HT-29 (cell line): ENCODE measurements at regions not wholly inside any gene's neighbourhood (a gene's known extent, or its start where the extent isn't known, plus 50 kb on each side); places are given as distances from the start of the nearest gene placed in this dataset.
"Not testable (repeated sequence)": the region's sequence is repeated elsewhere in the genome, so short reads cannot be mapped to it uniquely, and the experiment has no call there.

Experiments used
- DNase-seq: peaks from one replicate; pipeline ENCODE4 v3.0.0-alpha.2; 2015; ENCODE audit warnings: low spot score

DNA sequence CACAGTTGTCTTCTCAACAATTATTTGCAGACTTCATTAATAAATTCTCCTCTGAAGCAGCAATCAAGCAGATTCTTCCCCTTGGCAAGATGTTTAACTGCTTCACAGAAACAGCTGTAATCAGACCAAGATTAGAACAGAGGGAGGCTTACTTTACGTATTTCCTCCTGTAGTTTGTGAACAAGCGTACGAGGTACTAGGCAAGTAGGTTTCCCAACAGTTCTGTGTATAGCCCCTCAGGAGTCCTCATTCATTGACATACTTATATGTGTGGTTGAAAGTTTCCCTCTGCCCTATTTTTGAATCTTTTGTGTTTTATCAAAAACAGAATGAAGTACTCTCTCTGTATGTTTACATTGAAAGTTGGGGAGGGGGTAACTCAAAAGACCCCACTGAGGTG is 128.0 kb downstream of the SPATA31D1 start:
- no peak for DNase-seq

DNA sequence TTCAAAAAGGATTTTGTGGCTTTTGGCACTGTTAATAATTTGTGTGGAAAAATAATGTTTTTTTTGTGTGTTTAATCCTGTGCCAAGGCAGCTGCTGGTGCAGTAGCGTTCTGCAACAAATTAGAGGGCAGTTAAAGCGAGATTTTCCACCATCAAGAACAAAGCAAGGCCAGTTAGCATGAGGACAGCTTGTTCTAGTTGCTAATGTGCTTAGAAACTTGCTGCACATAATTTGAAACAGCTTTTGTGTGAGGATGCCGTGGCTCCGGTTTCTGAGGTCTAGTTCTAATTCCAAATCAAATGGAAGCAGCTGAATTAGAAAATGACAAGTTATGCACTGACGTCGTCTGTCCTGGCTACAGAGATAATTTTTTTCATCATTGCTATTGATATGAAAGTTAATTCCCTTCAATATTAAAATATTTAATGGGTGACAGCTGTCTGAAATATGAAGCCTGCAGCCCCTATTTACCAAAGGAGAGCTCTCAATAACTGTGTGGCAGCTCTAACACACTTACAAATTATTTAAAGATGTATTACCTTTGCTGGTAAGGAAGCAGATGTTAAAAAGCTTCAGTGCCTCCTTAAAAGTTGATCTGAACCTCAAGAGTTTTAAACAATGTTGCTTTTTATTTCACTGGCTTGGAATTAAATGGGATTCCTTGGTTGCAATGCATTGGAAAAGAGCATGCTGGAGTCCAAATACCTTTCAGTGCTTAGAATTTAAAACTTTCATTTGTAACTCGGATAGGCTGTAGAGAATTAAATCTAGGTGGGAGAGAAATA is 128.6 kb downstream of the SPATA31D1 start:
- no peak for DNase-seq

DNA sequence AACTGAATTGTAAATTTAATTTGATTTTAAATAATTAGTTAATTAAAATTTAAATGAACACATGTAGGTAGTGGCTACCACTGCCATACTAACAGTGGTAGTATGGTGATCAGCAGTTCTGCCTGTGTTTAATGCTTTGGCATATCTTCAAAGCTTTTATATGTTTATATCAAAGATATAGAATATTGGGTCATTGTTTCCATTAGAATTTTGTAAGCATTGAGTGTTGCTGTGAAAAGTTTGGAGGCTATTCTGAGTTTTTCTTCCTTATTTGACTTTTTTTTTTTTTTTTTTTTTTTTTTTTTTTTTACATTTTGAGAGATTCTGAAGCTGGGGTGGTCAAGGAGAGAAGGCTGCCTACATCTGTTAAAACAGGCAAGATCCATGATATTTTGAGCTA is 134.2 kb downstream of the SPATA31D1 start:
- no peak for DNase-seq

DNA sequence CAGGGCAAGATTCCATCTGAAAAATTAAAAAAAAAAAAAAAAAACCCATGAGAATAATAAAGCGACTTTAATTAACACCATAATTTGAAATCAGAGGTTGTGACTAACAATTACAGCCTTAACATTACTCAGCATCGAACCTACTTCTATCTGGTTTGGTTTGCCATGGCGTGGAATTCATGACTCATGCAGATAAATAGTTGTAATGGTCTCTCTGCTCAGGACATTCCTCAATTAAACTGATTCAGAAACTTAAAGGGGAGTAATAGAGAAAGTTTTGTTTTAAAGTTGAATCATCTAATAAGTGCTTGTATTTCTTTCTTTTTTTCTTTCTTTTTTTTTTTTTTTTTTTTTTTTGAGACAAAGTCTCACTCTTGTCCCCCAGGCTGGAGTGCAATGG is 135.5 kb downstream of the SPATA31D1 start:
- DNase-seq, result no peak

DNA sequence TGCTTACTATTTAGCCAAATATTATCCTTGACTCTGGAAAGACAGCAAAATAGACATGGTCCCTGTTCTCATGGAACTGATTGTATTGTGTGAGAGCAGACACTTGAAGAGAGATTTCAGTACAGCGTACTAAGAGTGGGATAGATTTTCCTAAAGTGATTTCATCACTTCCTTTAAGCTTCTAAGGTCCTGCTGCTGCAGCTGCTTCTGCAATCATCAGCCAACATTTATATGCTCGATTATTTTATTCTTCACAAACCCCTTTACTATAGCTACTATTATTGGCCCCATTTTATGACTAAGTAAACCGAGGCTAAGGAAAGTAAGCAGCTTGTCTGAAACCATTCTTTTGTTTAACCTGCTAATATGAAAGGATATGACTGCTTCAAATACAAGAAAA is 137.7 kb downstream of the SPATA31D1 start:
- DNase-seq, result no peak

DNA sequence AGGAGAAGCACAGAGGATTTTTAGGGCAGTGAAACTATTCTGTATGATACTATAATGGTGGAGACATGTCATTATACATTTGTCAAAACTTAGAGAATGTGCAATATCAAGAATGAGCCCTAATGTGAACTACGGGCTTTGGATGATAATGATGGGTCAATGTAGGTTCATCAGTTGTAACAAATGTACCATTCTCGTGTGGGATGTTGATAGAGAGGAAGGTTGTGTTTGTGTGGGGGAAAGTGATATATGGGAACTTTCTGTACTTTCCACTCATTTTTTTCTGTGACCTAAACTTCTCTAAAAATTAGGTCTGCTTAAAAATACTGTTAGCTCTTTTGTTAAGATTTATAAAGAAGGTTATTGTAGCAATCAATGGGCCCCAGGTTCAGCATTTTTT is 138.9 kb downstream of the SPATA31D1 start:
- no peak for DNase-seq

DNA sequence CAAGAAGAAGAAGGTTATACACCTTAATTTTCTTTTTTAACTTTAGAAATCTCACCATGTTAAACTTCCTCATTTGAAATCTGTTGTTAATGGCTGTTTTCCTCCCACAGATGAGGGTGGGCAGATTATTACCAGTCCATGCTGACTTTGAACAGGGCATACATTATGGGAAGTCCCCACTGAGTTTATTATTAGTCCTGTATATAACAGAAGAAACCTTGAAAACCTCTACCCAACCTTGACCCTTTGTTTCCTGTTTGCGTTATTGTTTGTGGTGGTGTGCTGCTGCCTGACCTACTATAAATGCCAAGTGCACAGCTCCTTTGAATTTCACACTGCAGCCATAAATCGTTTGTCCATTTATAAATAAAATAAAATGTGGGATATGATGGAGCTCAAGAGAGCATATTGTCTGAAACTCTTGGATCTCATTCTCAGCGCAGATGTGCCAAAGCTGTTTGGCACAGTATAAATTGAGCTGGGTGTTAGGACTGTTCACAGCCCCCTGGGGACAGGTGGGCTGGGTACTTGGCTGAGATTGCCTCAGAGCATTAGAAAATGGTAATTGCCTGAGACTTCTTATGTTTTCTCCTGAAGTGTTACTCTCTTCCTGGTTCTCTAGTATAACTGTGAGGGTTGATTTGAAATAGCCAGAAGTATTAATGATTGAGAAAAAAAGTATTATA is 139.6 kb downstream of the SPATA31D1 start:
- no peak for DNase-seq

DNA sequence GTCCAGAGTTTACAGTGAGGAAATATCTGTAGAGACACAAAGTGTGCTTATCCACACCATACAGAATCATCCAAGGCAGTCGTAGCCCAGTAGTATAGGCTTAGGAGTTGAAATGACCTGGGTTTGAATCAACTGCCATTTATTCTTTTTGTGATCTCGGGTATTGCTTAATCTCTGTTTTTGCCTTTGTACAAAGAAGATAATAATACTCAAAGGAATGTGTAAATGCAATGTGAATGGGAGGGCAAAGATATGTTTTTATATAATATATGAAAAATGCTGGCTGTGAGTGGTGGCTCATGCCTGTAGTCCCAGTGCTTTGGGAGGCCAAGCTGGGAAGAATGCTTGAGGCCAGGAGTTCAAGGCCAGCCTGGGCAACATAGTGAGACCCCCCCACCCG is 141.1 kb downstream of the SPATA31D1 start:
- no peak for DNase-seq

DNA sequence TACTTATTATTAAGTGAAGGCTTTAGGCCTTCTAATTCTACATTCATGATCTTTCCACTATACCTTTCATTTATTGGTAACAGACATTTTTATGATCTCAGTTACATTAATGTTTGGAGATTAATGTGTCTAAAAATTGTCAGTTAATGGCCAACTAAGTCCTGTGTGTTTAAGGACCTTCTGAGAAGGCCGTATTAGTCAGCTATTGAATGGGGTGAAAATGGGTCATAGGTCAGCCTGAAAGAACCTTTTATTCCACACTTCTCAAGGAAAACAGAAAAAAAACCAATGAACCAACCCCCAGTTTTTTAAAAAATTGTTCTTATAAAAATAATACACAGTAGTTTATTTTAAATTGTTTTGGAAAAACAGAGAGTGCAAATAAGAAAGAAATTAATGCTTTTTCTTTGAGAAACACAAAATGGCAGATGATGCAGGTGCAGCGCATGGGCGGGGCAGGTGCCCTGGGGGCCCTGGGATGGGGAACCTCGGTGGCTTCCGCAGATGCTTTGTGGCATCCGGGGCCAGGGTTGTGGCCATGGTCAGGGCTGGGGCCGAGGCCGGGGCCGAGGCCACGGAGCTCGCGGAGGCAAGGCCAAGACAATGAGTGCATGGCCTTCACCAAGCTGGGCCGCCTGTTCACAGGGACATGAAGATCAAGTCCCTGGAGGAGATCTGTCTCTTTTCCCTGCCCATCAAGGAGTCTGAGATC is 141.9 kb downstream of the SPATA31D1 start:
- DNase-seq, result peak; percentile 53

DNA sequence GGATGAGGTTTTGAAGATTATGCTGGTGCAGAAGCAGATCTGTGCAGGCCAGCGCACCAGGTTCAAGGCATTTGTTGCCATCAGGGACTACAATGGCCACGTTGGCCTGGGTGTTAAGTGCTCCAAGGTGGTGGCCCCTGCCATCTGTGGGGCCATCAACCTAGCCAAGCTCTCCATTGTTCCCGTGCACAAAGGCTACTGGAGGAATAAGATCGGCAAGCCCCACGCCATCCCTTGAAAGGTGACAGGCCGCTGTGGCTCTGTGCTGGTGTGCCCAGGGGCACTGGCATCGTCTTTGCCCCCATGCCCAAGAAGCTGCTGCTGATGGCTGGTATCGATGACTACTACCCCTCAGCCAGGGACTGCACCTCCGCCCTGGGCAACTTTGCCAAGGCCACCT is 142.5 kb downstream of the SPATA31D1 start:
- no peak for DNase-seq

DNA sequence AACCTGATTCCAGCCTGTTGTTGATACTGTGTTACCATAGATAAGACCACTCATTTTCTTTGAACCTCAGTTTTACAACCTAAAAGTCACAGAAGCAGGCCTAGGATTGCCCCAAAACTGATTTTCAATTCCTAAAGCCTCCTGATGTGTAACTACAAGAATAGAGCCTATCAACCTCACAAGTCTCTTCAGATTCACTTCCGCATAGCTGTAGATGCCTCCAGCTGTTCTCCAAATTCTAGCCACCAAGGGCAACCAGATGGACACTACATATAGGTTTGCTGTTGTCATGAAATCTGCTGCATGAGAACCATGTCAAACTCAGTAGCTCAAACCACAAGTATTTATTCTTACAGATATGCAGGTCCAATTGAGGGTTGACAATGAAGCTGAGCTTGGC is 143.5 kb downstream of the SPATA31D1 start:
- DNase-seq, result no peak

DNA sequence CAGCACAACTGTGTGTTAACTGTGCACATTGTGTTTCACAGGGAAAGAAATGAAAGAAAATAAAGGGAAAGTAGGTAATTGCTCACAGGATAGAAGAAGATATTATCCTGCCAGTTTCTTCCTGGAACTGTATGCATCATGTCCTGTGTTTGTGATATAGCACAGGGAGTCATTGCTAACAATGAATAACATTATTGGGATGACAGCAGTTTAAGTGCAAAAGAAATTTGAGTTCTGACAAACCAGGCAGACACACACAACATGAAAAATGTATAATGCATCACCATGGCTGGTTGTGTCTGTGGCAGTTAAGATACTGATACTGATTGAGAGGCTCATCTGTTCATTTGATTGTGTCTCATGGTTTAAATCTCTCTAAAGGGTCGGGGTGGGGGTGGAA is 145.4 kb downstream of the SPATA31D1 start:
- no peak for DNase-seq

DNA sequence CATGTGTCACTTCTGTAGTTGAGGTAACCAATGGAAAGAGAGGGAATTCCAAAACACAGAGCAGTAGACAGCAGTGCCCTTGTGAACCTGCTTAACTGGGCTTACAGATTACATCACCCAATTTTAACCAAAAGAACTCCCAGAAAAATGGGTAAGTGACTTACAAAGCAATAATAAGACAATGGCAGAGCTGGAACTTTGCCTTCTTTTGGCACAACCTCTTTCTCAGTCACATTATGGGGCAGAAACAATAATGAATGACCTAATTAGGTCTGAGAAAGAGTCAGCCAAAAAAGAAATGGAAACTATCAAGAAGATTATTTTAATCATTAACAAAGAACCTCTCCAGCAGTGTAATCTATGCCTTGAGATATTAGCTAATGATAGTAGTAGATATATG is 146.5 kb downstream of the SPATA31D1 start:
- DNase-seq, result no peak

DNA sequence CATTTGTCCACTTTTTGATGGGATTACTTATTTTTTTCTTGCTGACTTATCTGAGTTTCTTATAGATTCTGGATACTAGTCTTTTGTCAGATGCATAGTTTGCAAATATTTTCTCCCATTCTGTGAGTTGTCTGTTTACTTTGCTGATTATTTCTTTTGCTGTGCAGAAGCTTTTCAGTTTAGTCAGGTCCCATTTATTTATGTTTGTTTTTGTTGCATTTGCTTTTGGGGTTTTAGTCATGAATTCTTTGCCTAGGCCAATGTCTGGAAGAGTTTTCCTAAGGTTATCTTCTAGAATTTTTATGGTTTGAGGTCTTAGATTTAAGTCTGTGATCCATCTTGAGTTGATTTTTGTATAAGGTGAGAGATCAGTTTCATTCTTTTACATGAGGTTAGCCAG is 149.5 kb downstream of the SPATA31D1 start:
- not testable (repeated sequence) for DNase-seq

DNA sequence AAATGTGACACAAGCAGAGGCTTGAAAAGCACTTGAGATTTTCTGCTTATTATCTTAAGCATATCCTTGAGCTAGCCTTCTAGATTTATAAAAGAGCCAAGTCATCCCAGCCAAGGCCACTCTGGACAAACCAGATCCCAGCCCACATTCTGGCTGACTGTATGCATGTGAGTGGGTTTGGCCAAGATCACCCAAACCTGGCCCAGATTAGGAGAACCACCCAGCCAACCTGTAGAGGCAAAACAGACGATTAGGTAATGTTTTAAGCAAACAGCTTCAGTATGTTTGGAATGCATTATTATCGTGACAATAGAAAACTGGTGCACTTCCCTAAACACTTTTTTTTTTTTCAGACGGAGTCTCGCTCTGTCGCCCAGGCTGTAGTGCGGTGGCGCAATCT is 151.9 kb downstream of the SPATA31D1 start:
- peak; percentile 10 for DNase-seq

DNA sequence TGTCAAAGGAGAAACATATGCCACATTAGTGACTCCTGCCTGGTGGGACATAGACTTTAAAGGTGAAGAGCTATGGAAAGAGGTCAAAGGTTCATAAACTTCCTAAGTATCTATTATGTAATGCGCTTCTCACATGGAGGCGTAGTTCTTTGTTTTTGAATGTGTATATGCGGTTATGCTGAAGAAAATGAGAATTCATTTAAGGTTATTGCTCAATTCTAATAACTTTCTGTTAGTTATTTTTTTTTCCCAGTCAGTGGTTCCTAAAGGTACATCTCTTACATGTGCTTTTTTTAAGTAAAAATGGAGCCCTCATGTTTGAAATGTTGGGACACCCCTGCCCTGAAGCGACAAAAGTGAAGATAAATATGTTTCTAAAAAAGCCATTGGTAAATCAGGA is 156.2 kb downstream of the SPATA31D1 start:
- no peak for DNase-seq

DNA sequence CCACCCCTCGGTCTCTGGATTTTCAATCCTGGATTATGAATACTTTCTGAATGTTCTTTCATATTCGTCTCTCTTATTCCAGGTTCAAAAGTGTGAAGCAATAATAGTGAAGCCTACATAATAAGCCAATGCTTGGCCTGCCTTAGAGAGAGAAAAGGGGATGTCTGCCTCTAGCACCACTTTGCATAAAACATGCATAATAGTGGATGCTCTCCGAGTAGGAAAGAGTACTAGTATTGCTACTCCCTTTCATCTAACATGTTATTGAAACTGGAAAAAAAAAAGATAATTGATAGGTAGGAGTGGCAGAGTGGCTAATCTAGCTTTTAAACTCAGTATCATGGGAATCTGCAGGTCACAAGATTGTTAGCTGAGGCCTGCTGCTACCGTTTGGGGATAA is 158.1 kb downstream of the SPATA31D1 start:
- no peak for DNase-seq

DNA sequence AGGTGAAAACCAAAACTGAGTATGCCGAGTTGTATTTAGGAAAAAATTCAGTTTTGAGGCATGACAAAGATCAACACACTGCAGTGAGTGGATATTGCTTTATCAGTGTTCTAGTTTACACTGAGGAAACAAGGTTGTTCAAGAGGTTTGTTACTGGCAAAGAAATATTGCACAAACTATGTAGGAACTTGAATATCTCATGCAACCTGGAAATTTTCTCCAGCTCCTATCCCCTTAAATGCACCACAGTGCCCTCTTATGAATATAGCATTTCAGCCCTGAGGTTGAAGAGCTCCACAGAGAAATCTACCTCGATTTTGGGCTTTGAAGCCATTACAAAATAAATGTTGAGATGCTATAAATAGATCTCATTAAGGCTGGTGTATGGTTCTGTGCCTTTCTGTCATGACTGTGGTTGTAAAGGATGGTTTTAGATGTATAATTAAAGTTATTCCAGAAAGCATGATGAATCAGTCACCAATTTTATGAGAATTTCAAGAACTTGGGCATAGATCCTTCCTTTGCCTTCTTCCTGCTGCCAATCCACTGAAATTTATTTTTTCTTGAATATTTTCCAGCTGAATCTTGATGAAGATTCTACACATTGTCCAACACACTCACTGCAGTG is 159.3 kb downstream of the SPATA31D1 start:
- DNase-seq, result no peak

DNA sequence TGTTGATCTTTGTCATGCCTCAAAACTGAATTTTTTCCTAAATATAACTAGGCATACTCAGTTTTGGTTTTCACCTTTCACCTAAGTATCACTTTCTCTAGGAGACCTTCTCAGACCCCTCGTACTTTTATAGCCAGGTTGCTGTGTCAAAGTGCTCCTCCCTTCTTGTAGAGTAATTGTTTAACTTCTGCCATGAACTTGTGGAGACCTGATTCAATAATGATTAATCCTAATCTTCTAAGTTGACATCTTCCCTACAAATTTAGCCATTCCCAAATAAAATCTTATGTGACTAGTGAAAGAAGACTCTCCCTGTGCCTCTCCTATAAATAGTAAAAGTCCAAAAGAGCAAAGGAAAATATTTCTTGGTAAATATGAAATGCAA is 159.8 kb downstream of the SPATA31D1 start:
- peak; percentile 49 for DNase-seq

DNA sequence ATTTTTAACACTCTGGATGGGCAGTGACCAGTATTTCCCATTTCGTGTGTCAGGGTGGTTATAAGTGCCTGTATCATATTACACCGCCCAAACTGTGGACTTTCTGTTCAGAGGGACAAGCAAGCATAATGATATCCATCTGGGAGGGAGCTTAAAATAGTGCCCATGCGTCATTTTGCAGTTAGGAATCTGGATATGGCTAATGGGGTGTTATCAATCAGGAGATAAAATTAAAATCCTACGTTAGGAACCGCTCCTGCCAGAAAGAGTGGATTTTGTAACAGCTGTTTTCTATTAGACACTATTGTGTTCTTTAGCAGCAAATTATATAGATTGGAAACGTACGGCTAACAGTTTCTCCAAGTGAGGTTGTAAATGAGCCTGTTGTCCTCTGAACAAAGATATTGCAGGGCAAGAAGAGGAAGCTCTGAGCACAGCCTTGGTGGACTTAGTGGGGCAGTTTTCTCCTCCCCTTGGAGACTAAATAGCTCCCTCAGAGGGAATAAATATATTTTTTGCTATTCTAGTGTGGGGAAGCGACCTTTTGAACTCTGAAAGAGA is 160.4 kb downstream of the SPATA31D1 start:
- DNase-seq, result peak; percentile 66

DNA sequence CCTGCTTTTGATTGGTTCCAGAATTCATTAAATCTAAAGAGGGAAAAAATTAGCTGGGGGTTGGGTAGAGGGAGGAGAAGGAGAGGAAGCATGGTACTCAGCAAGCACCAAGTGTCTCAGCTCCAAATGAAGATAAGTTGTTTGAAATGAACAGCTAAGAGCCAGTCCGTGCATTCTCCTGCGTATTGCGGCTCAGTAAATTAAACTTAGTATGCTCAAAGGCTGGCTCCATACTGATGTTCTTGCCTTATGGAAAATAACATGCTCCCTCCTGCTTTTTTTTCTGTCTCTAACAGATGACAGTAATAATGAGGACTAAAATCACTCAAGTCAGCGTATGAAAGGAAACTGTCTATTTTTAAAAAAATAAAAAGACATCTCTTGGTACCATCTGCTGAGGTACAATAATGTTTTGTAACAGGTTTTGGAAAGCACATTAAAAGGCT is 161.0 kb downstream of the SPATA31D1 start:
- no peak for DNase-seq

DNA sequence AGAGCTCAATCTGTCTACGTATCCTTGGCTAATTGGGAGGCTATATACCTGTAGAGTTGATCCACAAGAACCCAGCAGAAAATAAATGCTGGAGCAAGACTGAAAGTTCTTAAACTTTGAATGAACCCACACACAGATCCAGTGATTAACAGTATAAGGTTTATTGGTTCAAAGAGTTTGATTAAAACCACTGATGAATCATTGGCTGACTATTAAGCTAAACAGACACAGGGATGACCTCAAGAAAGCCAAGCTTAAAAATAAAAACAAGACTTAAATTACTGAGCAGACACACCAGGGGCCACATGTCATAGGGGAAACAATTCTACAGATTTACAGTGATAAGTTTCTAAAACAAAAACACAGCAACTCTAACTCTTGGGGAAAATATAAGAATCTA is 163.6 kb downstream of the SPATA31D1 start:
- peak; percentile 29 for DNase-seq
